ENCODE measurements at regions not wholly inside any gene's neighbourhood (a gene's known extent, or its start where the extent isn't known, plus 50 kb on each side); places are given as distances from the start of the nearest gene placed in this dataset.
"Not testable (repeated sequence)": the region's sequence is repeated elsewhere in the genome, so short reads cannot be mapped to it uniquely, and the experiment has no call there.

DNA sequence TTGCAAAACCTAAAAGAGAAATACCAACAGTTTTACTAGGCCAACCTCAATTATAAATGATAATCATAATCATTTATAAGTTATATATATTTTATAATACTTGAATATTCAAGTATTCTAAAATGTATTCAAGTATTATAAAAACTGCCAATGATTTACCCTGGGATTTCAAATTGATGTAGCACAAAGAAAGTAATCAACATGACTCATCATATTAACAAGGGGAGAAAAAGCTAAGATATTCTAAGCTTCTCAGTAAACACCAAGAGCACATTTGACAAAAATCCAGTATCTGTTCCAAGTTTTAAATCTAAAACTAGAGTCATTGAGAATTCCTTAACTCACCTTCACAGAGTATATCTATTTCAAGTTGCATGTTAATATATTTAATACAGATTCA, 56.1 kb downstream of the CAPZA3 start:
- in situ Hi-C loops (cut with MboI; ENCODE audit: low pct_unique_long_range_greater_than_20kb, low sequenced_read_pairs): no loop called here
- DNase-seq: no peak

DNA sequence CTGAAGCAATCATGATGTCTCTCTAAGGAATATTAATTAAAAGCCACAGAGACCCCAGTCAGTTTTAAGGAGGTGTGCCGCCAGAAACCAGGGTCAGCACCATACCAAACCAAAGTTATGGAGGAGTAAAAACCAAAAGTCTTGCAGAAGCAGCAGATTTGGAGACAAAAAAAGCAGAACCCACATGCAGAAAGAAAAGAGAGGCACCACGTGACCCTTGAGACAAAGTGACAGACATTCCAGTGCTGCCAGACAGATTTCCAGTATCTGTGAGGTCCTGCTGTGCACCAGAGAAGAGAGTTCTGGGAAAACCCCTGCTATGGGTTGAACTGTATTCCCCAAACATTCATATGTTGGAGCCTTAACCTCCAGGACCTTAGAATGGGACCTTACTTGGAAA, 59.7 kb downstream of the CAPZA3 start:
- DNase-seq: no peak
- in situ Hi-C loops (cut with MboI; ENCODE audit: low pct_unique_long_range_greater_than_20kb, low sequenced_read_pairs): no loop called here

DNA sequence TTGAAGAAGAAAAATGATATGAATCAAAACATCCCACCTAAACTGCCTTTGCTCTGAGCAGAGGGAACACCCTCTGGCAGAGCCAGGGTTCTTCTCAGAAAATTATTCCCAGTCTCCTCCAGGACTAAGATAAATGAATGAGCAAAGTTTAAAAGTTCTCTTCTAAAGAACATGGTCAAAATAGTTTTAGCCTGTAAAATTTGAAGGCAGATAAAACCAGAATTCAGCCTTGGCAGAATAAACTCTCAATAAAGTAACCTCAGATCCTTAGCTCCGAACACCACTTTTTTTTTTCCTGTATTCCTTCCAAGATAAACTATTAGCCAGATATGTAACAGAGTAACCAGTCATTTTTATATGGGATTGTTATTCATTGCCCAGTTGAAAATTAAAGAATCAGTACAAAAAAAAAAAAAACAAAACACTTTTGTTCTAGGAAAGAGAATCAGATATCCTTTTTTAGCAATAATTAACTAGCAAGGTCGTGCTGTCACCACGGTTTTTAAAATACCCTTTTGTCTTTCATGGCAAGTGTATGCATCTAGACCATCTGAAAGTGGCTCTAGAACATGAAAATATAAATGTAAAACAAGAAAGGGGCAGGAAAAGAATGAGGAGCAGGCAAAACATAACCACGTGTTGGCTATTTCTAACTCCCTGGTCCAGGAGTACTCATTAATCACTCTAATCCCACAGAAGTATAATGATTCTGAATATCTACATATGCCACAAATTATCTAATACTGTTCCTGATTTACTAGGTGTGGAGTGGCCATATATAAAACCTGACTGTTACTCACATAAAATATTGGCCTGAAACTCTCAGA, 60.8 kb downstream of the CAPZA3 start:
- DNase-seq: no peak
- in situ Hi-C loops (cut with MboI; ENCODE audit: low pct_unique_long_range_greater_than_20kb, low sequenced_read_pairs): no loop called here

- in situ Hi-C loops (cut with MboI; ENCODE audit: low pct_unique_long_range_greater_than_20kb, low sequenced_read_pairs): no loop called here
- no peak for DNase-seq
Measured at GRCh38 chr12:18799561-18799960, 61.6 kb downstream of the CAPZA3 start.

- in situ Hi-C loops (cut with MboI; ENCODE audit: low pct_unique_long_range_greater_than_20kb, low sequenced_read_pairs): no loop called here
Measured at GRCh38 chr12:18805516-18806248, 67.8 kb downstream of the CAPZA3 start.

GRCh38 chr12:18807714-18808113, 69.8 kb downstream of the CAPZA3 start:
- DNase-seq: no peak
- in situ Hi-C loops (cut with MboI; ENCODE audit: low pct_unique_long_range_greater_than_20kb, low sequenced_read_pairs): no loop called here

More at GRCh38 chr12:18805516-18806248, 67.8 kb downstream of the CAPZA3 start:
- DNase-seq: no peak

GRCh38 chr12:18808221-18808620, 70.3 kb downstream of the CAPZA3 start:
- DNase-seq: no peak
- in situ Hi-C loops (cut with MboI; ENCODE audit: low pct_unique_long_range_greater_than_20kb, low sequenced_read_pairs): no loop called here

GRCh38 chr12:18810537-18811253, 72.8 kb downstream of the CAPZA3 start:
- in situ Hi-C loops (cut with MboI; ENCODE audit: low pct_unique_long_range_greater_than_20kb, low sequenced_read_pairs): no loop called here
- DNase-seq: no peak

GRCh38 chr12:18811273-18811672, 73.4 kb downstream of the CAPZA3 start:
- no peak for DNase-seq
- in situ Hi-C loops (cut with MboI; ENCODE audit: low pct_unique_long_range_greater_than_20kb, low sequenced_read_pairs): no loop called here

GRCh38 chr12:18813753-18814152, 75.8 kb downstream of the CAPZA3 start:
- DNase-seq: no peak
- in situ Hi-C loops (cut with MboI; ENCODE audit: low pct_unique_long_range_greater_than_20kb, low sequenced_read_pairs): no loop called here

GRCh38 chr12:18818579-18819268, 80.8 kb downstream of the CAPZA3 start:
- in situ Hi-C loops (cut with MboI; ENCODE audit: low pct_unique_long_range_greater_than_20kb, low sequenced_read_pairs): no loop called here
- no peak for DNase-seq

DNA sequence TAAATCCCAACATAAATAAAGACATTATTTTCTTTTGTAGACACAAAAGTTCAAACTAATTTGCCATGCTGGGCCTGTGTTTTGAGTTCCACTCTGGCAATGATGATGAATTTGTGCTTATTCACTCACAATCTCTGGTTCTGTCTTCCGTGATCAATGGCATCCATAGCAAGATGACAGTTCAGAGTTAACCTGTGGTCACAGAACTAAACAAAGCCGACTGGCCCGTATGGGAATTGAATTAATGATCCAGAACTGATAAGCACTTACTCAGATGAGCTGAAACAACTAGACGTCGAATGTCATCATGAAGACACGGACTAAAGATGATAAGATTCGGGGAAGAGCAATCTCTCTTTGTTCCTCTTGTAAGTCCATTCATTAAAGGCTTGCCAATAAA, 81.6 kb downstream of the CAPZA3 start:
- DNase-seq: no peak
- in situ Hi-C loops (cut with MboI; ENCODE audit: low pct_unique_long_range_greater_than_20kb, low sequenced_read_pairs): no loop called here

- no peak for DNase-seq
- in situ Hi-C loops (cut with MboI; ENCODE audit: low pct_unique_long_range_greater_than_20kb, low sequenced_read_pairs): no loop called here
Measured at GRCh38 chr12:18823461-18823860, 85.5 kb downstream of the CAPZA3 start.

- in situ Hi-C loops (cut with MboI; ENCODE audit: low pct_unique_long_range_greater_than_20kb, low sequenced_read_pairs): no loop called here
- peak; percentile 97 for DNase-seq
Measured at GRCh38 chr12:18824287-18824686, 86.4 kb downstream of the CAPZA3 start.

DNA sequence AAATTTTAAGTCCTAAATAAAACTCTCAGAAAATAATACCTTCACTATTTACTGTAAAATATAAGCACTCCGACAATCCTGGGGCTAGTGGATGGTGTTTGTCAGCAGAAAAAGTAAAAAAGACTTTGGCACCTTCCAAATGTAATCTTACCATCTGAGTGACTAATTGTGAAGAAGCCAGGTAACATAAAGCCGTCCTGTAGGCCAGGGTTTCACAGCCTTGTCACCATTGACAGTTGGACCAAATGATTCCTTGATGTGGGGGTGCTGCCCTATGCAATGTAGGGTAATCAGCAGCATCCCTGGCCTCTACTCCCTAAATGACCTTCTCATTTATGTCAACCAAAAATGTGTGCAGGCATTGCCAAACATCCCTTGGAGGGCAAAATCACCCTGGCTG, 87.2 kb downstream of the CAPZA3 start:
- no peak for DNase-seq
- in situ Hi-C loops (cut with MboI; ENCODE audit: low pct_unique_long_range_greater_than_20kb, low sequenced_read_pairs): no loop called here

DNA sequence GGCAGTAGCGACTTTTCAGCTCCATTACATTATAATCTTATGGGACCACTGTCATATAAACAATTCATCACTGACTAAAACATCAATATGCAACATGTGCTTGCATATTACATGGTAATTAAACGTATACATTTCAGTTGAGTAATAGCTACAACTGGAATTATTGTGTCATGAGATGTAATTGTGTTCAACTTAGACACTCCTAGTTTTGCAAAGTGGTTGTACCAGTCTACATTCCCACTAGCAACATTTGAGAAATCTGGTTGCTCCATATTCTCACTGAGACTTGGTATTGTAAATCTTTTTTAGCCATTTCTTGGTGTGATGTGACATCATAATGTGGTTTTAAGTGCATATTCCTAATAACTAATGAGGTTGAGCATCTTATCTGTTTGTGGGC, 90.0 kb downstream of the CAPZA3 start:
- no peak for DNase-seq
- in situ Hi-C loops (cut with MboI; ENCODE audit: low pct_unique_long_range_greater_than_20kb, low sequenced_read_pairs): no loop called here

GRCh38 chr12:18828483-18828882, 90.6 kb downstream of the CAPZA3 start:
- in situ Hi-C loops (cut with MboI; ENCODE audit: low pct_unique_long_range_greater_than_20kb, low sequenced_read_pairs): no loop called here
- DNase-seq: no peak

DNA sequence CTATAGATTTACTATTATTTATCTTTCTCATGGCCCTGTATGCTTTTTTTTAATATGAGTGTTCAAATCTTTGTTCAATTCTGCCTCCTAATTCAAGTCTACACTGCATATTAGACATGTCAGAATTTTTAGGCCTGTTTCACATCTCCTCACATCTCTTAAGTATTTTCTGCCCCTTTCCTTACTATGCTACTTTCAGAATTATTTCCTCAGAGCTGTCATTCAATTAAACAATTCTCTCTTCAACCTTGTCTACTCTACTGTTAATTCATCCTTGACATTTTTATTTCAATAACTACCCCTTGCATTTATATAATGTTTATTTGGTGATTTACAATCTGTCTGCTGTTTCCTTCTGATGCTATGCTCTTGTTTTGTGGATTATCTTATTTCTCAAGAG, 91.1 kb downstream of the CAPZA3 start:
- no peak for DNase-seq
- in situ Hi-C loops (cut with MboI; ENCODE audit: low pct_unique_long_range_greater_than_20kb, low sequenced_read_pairs): no loop called here

DNA sequence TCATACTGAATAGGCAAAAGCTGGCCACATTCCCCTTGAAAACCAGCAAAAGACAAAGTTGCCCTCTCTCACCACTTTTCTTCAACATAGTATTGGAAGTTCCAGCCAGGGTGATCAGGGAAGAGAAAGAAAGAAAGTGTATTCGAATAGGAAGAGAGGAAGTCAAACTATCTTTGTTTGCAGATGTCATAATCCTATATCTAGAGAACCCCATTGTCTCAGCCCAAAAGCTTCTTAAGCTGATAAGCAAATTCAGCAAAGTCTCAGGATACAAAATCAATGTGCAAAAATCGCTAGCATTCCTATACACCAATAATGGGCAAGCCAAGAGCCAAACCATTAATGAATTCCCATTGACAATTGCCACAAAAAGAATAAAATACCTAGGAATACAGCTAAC, 95.0 kb downstream of the CAPZA3 start:
- DNase-seq; in situ Hi-C loops (cut with MboI; ENCODE audit: low pct_unique_long_range_greater_than_20kb, low sequenced_read_pairs): not testable (repeated sequence)

Data from KBM-7 (cell line).